GM12878 (cell line): ENCODE measurements at regions not wholly inside any gene's neighbourhood (a gene's known extent, or its start where the extent isn't known, plus 50 kb on each side); places are given as distances from the start of the nearest gene placed in this dataset.

Experiments
- ATAC-seq: fragments of 200-7000 bp; cut with Tn5 transposase; 3 replicates; pipeline ENCODE4 v1.9.1; 2020; ENCODE audit warnings: mild to moderate bottlenecking, moderate library complexity
- BruUV-seq: library from RNA; stranded (reverse); fragments of 400-500 nt; replicated peaks from 2 replicates; lab custom pipeline; 2021; lab: Mats Ljungman, UMichigan
- CTCF ChIA-PET: fragments of 300-600 bp; sonication (Branson Sonifier 250); formaldehyde crosslinking; extraction: SDS; loops from one replicate; lab custom pipeline; 2021; ENCODE audit warnings: inconsistent platforms; lab: Yijun Ruan, JAX
- POLR2A ChIA-PET: fragments of 350-600 bp; formaldehyde crosslinking; extraction: SDS; loops from one replicate; lab custom pipeline; 2021; ENCODE audit warnings: inconsistent platforms; lab: Charles Lee
- RAD21 ChIA-PET: fragments of 300-600 bp; sonication (Branson Sonifier 250); formaldehyde crosslinking; loops from one replicate; lab custom pipeline; 2023; ENCODE audit warnings: antibody characterized with exemption; ENCODE audit not compliant: unreplicated experiment; lab: Charles Lee
- SMC1A ChIA-PET: fragments of 300-600 bp; sonication (Branson Sonifier 250); formaldehyde crosslinking; loops from one replicate; lab custom pipeline; 2023; ENCODE audit not compliant: unreplicated experiment, uncharacterized antibody; lab: Charles Lee
- DNase-seq: peaks from one replicate; pipeline ENCODE4 v3.0.0-alpha.2; 2011; ENCODE audit warnings: low read depth, low spot score
- FAIRE-seq: peaks from 3 replicates; lab custom pipeline; 2011; peaks lifted over from hg19 to GRCh38; lab: Jason Lieb, UNC
- H2AFZ ChIP-seq: 2 replicates; pipeline ENCODE4 v1.6.0; 2011; ENCODE audit warnings: low read depth, low read length, control low read depth; ENCODE audit not compliant: control insufficient read depth
- H3K27ac ChIP-seq: 2 replicates; pipeline ENCODE4 v1.5.1; 2011; ENCODE audit warnings: control low read depth; ENCODE audit not compliant: control insufficient read depth, insufficient read depth
- H3K27me3 ChIP-seq, 2 experiments: replicated peaks in 1 of 2; 2 replicates each; pipeline versions ENCODE4 v1.6.0 to v1.6.1; 2011; ENCODE audit warnings: low read length in 1 of 2; ENCODE audit not compliant: control insufficient read depth in 2 of 2, insufficient read depth in 2 of 2
- H3K36me3 ChIP-seq, 2 experiments: 2 replicates each; pipeline ENCODE4 v1.5.1; 2011; ENCODE audit warnings: low read length in 1 of 2; ENCODE audit not compliant: control insufficient read depth in 2 of 2, insufficient read depth in 2 of 2
- H3K4me1 ChIP-seq: 2 replicates; pipeline ENCODE4 v1.6.1; 2011; ENCODE audit warnings: mild to moderate bottlenecking, low read length, moderate library complexity, mixed read lengths; ENCODE audit not compliant: control insufficient read depth, insufficient read depth
- H3K4me2 ChIP-seq: 2 replicates; pipeline ENCODE4 v1.6.0; 2011; ENCODE audit warnings: control low read depth; ENCODE audit not compliant: control insufficient read depth, insufficient read depth
- H3K4me3 ChIP-seq: fragments of 200-600 bp; sonication (generic); 2 replicates; pipeline ENCODE4 v1.5.1; 2016
- H3K79me2 ChIP-seq: 2 replicates; pipeline ENCODE4 v1.6.0; 2011; ENCODE audit warnings: low read length; ENCODE audit not compliant: control insufficient read depth, insufficient read depth
- H3K9ac ChIP-seq: 2 replicates; pipeline ENCODE4 v1.8.0; 2011; ENCODE audit warnings: low read length, control low read depth, mixed read lengths; ENCODE audit not compliant: control insufficient read depth, insufficient read depth
- H3K9me3 ChIP-seq: replicated peaks from 3 replicates; pipeline ENCODE4 v1.5.1; 2011; ENCODE audit warnings: mild to moderate bottlenecking, low read length; ENCODE audit not compliant: control insufficient read depth, insufficient read depth
- H4K20me1 ChIP-seq: 2 replicates; pipeline ENCODE4 v1.6.0; 2011; ENCODE audit not compliant: control insufficient read depth, insufficient read depth
- CHD1 ChIP-seq: IDR thresholded peaks from 2 replicates; pipeline ENCODE4 v1.6.1; 2012; ENCODE audit warnings: low read depth, low read length, improper control_type of control experiment
- KAT2A ChIP-seq: conservative IDR thresholded peaks from 2 replicates; pipeline ENCODE4 v1.6.1; 2011; ENCODE audit warnings: low read depth, low read length; ENCODE audit not compliant: control insufficient read depth
- MTA3 ChIP-seq: IDR thresholded peaks from 2 replicates; pipeline ENCODE4 v1.6.1; 2012; ENCODE audit warnings: low read length, inconsistent platforms, borderline replicate concordance
- MYC ChIP-seq: IDR thresholded peaks from 2 replicates; pipeline ENCODE4 v1.6.1; 2011; ENCODE audit warnings: mild to moderate bottlenecking, low read length, moderate library complexity, inconsistent platforms; ENCODE audit not compliant: insufficient read depth, insufficient replicate concordance, insufficient read length, severe bottlenecking
- PKNOX1 ChIP-seq: fragments of 450-650 bp; IDR thresholded peaks from 2 replicates; pipeline ENCODE4 v1.6.1; 2016; ENCODE audit warnings: mild to moderate bottlenecking
- SKIL ChIP-seq: fragments of 450-650 bp; IDR thresholded peaks from 2 replicates; pipeline ENCODE4 v1.6.1; 2017; ENCODE audit warnings: mild to moderate bottlenecking, low read depth, inconsistent platforms; ENCODE audit not compliant: poor library complexity, severe bottlenecking
- SMAD1 ChIP-seq: fragments of 450-650 bp; IDR thresholded peaks from 2 replicates; pipeline ENCODE4 v1.6.1; 2018; ENCODE audit warnings: mild to moderate bottlenecking, low read depth; ENCODE audit not compliant: partially characterized antibody
- STAT1 ChIP-seq: fragments of 450-650 bp; conservative IDR thresholded peaks from 2 replicates; pipeline ENCODE4 v1.6.1; 2014; ENCODE audit warnings: antibody characterized with exemption, mild to moderate bottlenecking
- TBL1XR1 ChIP-seq: IDR thresholded peaks from 2 replicates; pipeline ENCODE4 v1.6.1; 2012; ENCODE audit warnings: low read depth, low read length, improper control_type of control experiment
- WRNIP1 ChIP-seq: IDR thresholded peaks from 2 replicates; pipeline ENCODE4 v1.6.1; 2011; ENCODE audit warnings: low read depth, low read length, improper control_type of control experiment, borderline replicate concordance
- ZNF384 ChIP-seq: IDR thresholded peaks from 2 replicates; pipeline ENCODE4 v1.6.1; 2012; ENCODE audit warnings: low read depth, mild to moderate bottlenecking, low read length, improper control_type of control experiment, borderline replicate concordance
- WGBS: methylation state at CpG from one replicate; pipeline ENCODE4 v1.1.6; 2016; ENCODE audit warnings: low lambda C conversion rate; ENCODE audit not compliant: insufficient replicate concordance, insufficient coverage; ENCODE audit errors: missing lambda C conversion rate; 5-methylcytosine and 5-hydroxymethylcytosine counted together
- in situ Hi-C: fragments of 300-500 bp; cut with MboI; formaldehyde crosslinking; loops from 9 replicates; pipeline ENCODE4 v1.14.3; 2018; ENCODE audit warnings: mixed read lengths
- intact Hi-C: fragments of 100-400 bp; cut with micrococcal nuclease; formaldehyde crosslinking; loops from one replicate; pipeline ENCODE4 v1.14.2; 2022; ENCODE audit not compliant: unreplicated experiment
- TF ChIP-seq, protein P1 (sequence below): fragments of 450-650 bp; IDR thresholded peaks from 2 replicates; pipeline ENCODE4 v1.6.1; 2018; ENCODE audit warnings: mild to moderate bottlenecking, low read depth, moderate library complexity; ENCODE audit not compliant: partially characterized antibody

GRCh38 chr7:137172105-137172590 lies 171.4 kb downstream of the PTN start:
- H3K4me1 ChIP-seq = no peaks in the 10 kb centered on the region
- no peaks in the 10 kb centered on the region for H4K20me1 ChIP-seq
- H3K4me2 ChIP-seq = no peak overlapping the region
- BruUV-seq = no TSS peak
- ATAC-seq (no peak), DNase-seq (no peak), FAIRE-seq (no peak)
- H3K4me3 ChIP-seq = no peak overlapping the region
- H3K27me3 ChIP-seq = no peaks in the 10 kb centered on the region
- TF ChIP-seq WRNIP1 (no peak), TBL1XR1 (no peak), CHD1 (no peak), SMAD1 (no peak), KAT2A (no peak), MYC (no peak), MTA3 (no peak), ZNF384 (no peak), SKIL (no peak), STAT1 (no peak), PKNOX1 (no peak)
- TF ChIP-seq, protein P1, sequence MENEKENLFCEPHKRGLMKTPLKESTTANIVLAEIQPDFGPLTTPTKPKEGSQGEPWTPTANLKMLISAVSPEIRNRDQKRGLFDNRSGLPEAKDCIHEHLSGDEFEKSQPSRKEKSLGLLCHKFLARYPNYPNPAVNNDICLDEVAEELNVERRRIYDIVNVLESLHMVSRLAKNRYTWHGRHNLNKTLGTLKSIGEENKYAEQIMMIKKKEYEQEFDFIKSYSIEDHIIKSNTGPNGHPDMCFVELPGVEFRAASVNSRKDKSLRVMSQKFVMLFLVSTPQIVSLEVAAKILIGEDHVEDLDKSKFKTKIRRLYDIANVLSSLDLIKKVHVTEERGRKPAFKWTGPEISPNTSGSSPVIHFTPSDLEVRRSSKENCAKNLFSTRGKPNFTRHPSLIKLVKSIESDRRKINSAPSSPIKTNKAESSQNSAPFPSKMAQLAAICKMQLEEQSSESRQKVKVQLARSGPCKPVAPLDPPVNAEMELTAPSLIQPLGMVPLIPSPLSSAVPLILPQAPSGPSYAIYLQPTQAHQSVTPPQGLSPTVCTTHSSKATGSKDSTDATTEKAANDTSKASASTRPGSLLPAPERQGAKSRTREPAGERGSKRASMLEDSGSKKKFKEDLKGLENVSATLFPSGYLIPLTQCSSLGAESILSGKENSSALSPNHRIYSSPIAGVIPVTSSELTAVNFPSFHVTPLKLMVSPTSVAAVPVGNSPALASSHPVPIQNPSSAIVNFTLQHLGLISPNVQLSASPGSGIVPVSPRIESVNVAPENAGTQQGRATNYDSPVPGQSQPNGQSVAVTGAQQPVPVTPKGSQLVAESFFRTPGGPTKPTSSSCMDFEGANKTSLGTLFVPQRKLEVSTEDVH = no peak
- H2AFZ ChIP-seq = no peak overlapping the region
- H3K79me2 ChIP-seq = no peaks in the 10 kb centered on the region
- ChIA-PET POLR2A (no interaction called here), RAD21 (no interaction called here), CTCF (no interaction called here), SMC1A (no interaction called here)
- intact Hi-C loops (no loop called here), in situ Hi-C loops (loop anchor here (25.0 kb wide), 1 partner anchor 415 kb away; no protein-coding TSS in a partner anchor)
- no peaks in the 10 kb centered on the region for H3K9me3 ChIP-seq
- no peak overlapping the region for H3K9ac ChIP-seq
- WGBS = 0% methylated on average over 1 of the region's 1 CpG
- H3K27ac ChIP-seq = no peak overlapping the region
- H3K36me3 ChIP-seq = no peaks in the 10 kb centered on the region
